HG03139 (cell line): ENCODE measurements at regions not wholly inside any gene's neighbourhood (a gene's known extent, or its start where the extent isn't known, plus 50 kb on each side); places are given as distances from the start of the nearest gene placed in this dataset.
"Not testable (repeated sequence)": the region's sequence is repeated elsewhere in the genome, so short reads cannot be mapped to it uniquely, and the experiment has no call there.

Source experiments
- ATAC-seq: cut with Tn5 transposase; IDR thresholded peaks from one replicate; pipeline ENCODE4 v1.9.1; 2021; ENCODE audit not compliant: unreplicated experiment

GRCh38 chr4:171016145-171016544 lies 797.1 kb upstream of the GALNTL6 start:
- ATAC-seq, result no peak

- ATAC-seq, result no peak
These were observed 797.8 kb upstream of the GALNTL6 start for GRCh38 chr4:171015441-171015840.

- no peak for ATAC-seq
These were observed 805.4 kb upstream of the GALNTL6 start for GRCh38 chr4:171007618-171008390.

GRCh38 chr4:171002246-171002645 lies 811.0 kb upstream of the GALNTL6 start:
- ATAC-seq, result no peak

GRCh38 chr4:170990989-170991589 lies 822.1 kb upstream of the GALNTL6 start:
- ATAC-seq, result peak; percentile 81

GRCh38 chr4:170988446-170988845 lies 824.8 kb upstream of the GALNTL6 start:
- ATAC-seq, result no peak

GRCh38 chr4:170979736-170980135 lies 833.5 kb upstream of the GALNTL6 start:
- ATAC-seq, result no peak

- ATAC-seq, result no peak
These were observed 834.2 kb upstream of the GALNTL6 start for GRCh38 chr4:170978990-170979389.

- ATAC-seq, result no peak
These were observed 859.3 kb upstream of the AADAT start for GRCh38 chr4:170949084-170949483.

- no peak for ATAC-seq
These were observed 850.4 kb upstream of the AADAT start for GRCh38 chr4:170940043-170940724.

GRCh38 chr4:170938588-170938987 lies 848.8 kb upstream of the AADAT start:
- ATAC-seq, result no peak

- no peak for ATAC-seq
These were observed 841.6 kb upstream of the AADAT start for GRCh38 chr4:170931321-170931720.

GRCh38 chr4:170888660-170889059 lies 798.9 kb upstream of the AADAT start:
- ATAC-seq, result no peak

GRCh38 chr4:170887396-170887795 lies 797.6 kb upstream of the AADAT start:
- ATAC-seq, result no peak

- ATAC-seq, result no peak
These were observed 795.3 kb upstream of the AADAT start for GRCh38 chr4:170884969-170885570.

GRCh38 chr4:170881646-170882045 lies 791.9 kb upstream of the AADAT start:
- ATAC-seq, result not testable (repeated sequence)

- no peak for ATAC-seq
These were observed 786.1 kb upstream of the AADAT start for GRCh38 chr4:170875868-170876267.

GRCh38 chr4:170872794-170873193 lies 783.0 kb upstream of the AADAT start:
- no peak for ATAC-seq

- ATAC-seq, result no peak
These were observed 778.4 kb upstream of the AADAT start for GRCh38 chr4:170868170-170868569.

GRCh38 chr4:170854097-170854496 lies 764.3 kb upstream of the AADAT start:
- no peak for ATAC-seq

- ATAC-seq, result peak; percentile 70
These were observed 763.8 kb upstream of the AADAT start for GRCh38 chr4:170853422-170854021.
